Kidney capillary endothelial cell (primary cell): ENCODE measurements at regions not wholly inside any gene's neighbourhood (a gene's known extent, or its start where the extent isn't known, plus 50 kb on each side); places are given as distances from the start of the nearest gene placed in this dataset.

Experiments used
- DNase-seq: peaks from one replicate; pipeline ENCODE4 v3.0.0-alpha.2; 2018; ENCODE audit warnings: low spot score

- DNase-seq, result no peak
These were observed 234.3 kb upstream of the CIBAR2 start for GRCh38 chr16:85346404-85347212.

GRCh38 chr16:85347213-85347591 lies 234.9 kb upstream of the CIBAR2 start:
- no peak for DNase-seq

GRCh38 chr16:85348065-85348840 lies 236.0 kb upstream of the CIBAR2 start:
- DNase-seq, result no peak

- no peak for DNase-seq
These were observed 236.7 kb upstream of the CIBAR2 start for GRCh38 chr16:85348911-85349334.

GRCh38 chr16:85349365-85350145 lies 237.3 kb upstream of the CIBAR2 start:
- no peak for DNase-seq

GRCh38 chr16:85350146-85350728 lies 238.0 kb upstream of the CIBAR2 start:
- DNase-seq, result no peak

- DNase-seq, result peak; percentile 86
These were observed 238.7 kb upstream of the CIBAR2 start for GRCh38 chr16:85350973-85351372.

- no peak for DNase-seq
These were observed 240.7 kb upstream of the CIBAR2 start for GRCh38 chr16:85353013-85353412.

- no peak for DNase-seq
These were observed 241.8 kb upstream of the CIBAR2 start for GRCh38 chr16:85353839-85354685.

GRCh38 chr16:85354686-85355514 lies 242.6 kb upstream of the CIBAR2 start:
- DNase-seq, result peak; percentile 63

- no peak for DNase-seq
These were observed 243.2 kb upstream of the CIBAR2 start for GRCh38 chr16:85355515-85355837.

GRCh38 chr16:85356157-85356556 lies 243.9 kb upstream of the CIBAR2 start:
- DNase-seq, result no peak

GRCh38 chr16:85357323-85357722 lies 245.1 kb upstream of the CIBAR2 start:
- DNase-seq, result no peak

GRCh38 chr16:85357924-85358505 lies 245.7 kb upstream of the CIBAR2 start:
- DNase-seq, result no peak

GRCh38 chr16:85358704-85359146 lies 246.5 kb upstream of the CIBAR2 start:
- DNase-seq, result no peak

GRCh38 chr16:85359147-85359822 lies 247.0 kb upstream of the CIBAR2 start:
- no peak for DNase-seq

GRCh38 chr16:85360323-85361277 lies 248.3 kb upstream of the CIBAR2 start:
- no peak for DNase-seq

GRCh38 chr16:85361441-85362118 lies 249.3 kb upstream of the CIBAR2 start:
- no peak for DNase-seq
